H1 (cell line): ENCODE measurements at regions not wholly inside any gene's neighbourhood (a gene's known extent, or its start where the extent isn't known, plus 50 kb on each side); places are given as distances from the start of the nearest gene placed in this dataset.

Experiments used
- CTCF ChIA-PET: fragments of 300-600 bp; sonication (Branson Sonifier 250); formaldehyde crosslinking; loops from one replicate; lab custom pipeline; 2021; ENCODE audit not compliant: partially characterized antibody; lab: Charles Lee
- POLR2A ChIA-PET: fragments of 300-600 bp; sonication (Branson Sonifier 250); formaldehyde crosslinking; loops from one replicate; lab custom pipeline; 2021; ENCODE audit warnings: inconsistent platforms; ENCODE audit not compliant: partially characterized antibody; lab: Charles Lee
- DNase-seq, 2 experiments: peaks; one replicate each; pipeline versions ENCODE4 v3.0.0 to v3.0.0-alpha.2; 2010 to 2022; ENCODE audit warnings: low spot score in 2 of 2, low read depth in 1 of 2, mixed read lengths in 1 of 2
- FAIRE-seq: peaks from 2 replicates; lab custom pipeline; 2011; peaks lifted over from hg19 to GRCh38; lab: Jason Lieb, UNC
- H2AFZ ChIP-seq: 2 replicates; pipeline ENCODE4 v1.8.1; 2012; ENCODE audit warnings: low read length, inconsistent platforms
- H2AK5ac ChIP-seq: 2 replicates; pipeline ENCODE4 v1.6.1; 2013; ENCODE audit warnings: low read depth, low read length
- H2BK120ac ChIP-seq: replicated peaks from 2 replicates; pipeline ENCODE3; 2013; ENCODE audit warnings: low read depth, low read length, inconsistent platforms
- H2BK12ac ChIP-seq: 2 replicates; pipeline ENCODE4 v1.6.1; 2013; ENCODE audit warnings: low read depth, low read length
- H2BK15ac ChIP-seq: 2 replicates; pipeline ENCODE4 v1.6.1; 2013; ENCODE audit warnings: low read length
- H2BK20ac ChIP-seq: 2 replicates; pipeline ENCODE4 v1.6.1; 2013; ENCODE audit warnings: low read length
- H2BK5ac ChIP-seq: 2 replicates; pipeline ENCODE4 v1.6.1; 2013; ENCODE audit warnings: low read depth, low read length
- H3K14ac ChIP-seq: 2 replicates; pipeline ENCODE4 v1.6.1; 2013; ENCODE audit warnings: inconsistent platforms; ENCODE audit not compliant: insufficient read length
- H3K18ac ChIP-seq: 2 replicates; pipeline ENCODE4 v1.6.1; 2013; ENCODE audit warnings: low read length; ENCODE audit errors: extremely low read depth
- H3K23ac ChIP-seq: 2 replicates; pipeline ENCODE4 v1.6.1; 2013; ENCODE audit warnings: inconsistent platforms; ENCODE audit not compliant: insufficient read length
- H3K23me2 ChIP-seq: 2 replicates; pipeline ENCODE4 v1.6.1; 2013; ENCODE audit warnings: low read depth, low read length
- H3K27ac ChIP-seq: 2 replicates; pipeline ENCODE4 v1.6.1; 2011; ENCODE audit warnings: low read depth, low read length, inconsistent platforms
- H3K27me3 ChIP-seq, 4 experiments: replicated peaks in 1 of 4; 1 replicate in 1 of 4; 2 replicates in 3 of 4; pipeline versions ENCODE4 v1.6.1 to v1.8.1; 2011 to 2013; ENCODE audit warnings: low read length in 3 of 4, mild to moderate bottlenecking in 3 of 4, inconsistent platforms in 2 of 4, mixed read lengths in 2 of 4, moderate library complexity in 1 of 4; ENCODE audit not compliant: control insufficient read depth in 3 of 4, insufficient read depth in 3 of 4; ENCODE audit errors: extremely low read depth in 1 of 4
- H3K36me3 ChIP-seq, 4 experiments: 2 replicates each; pipeline versions ENCODE4 v1.6.1 to v1.8.1; 2011 to 2013; ENCODE audit warnings: mild to moderate bottlenecking in 4 of 4, low read length in 3 of 4, moderate library complexity in 2 of 4, control low read depth in 1 of 4, inconsistent platforms in 1 of 4; ENCODE audit not compliant: insufficient read depth in 4 of 4, control insufficient read depth in 2 of 4
- H3K4ac ChIP-seq: replicated peaks from 2 replicates; pipeline ENCODE3; 2013; ENCODE audit warnings: low read length, low read depth, mixed read lengths, inconsistent platforms; ENCODE audit not compliant: insufficient read length
- H3K4me1 ChIP-seq, 4 experiments: replicated peaks in 1 of 4; 1 replicate in 1 of 4; 2 replicates in 3 of 4; pipeline versions ENCODE4 v1.6.1 to v1.8.1; 2011 to 2013; ENCODE audit warnings: low read length in 3 of 4, inconsistent platforms in 2 of 4, mixed read lengths in 1 of 4; ENCODE audit not compliant: insufficient read depth in 4 of 4, control insufficient read depth in 3 of 4
- H3K4me2 ChIP-seq, 2 experiments: 2 replicates each; pipeline versions ENCODE4 v1.6.1 to v1.8.1; 2011 to 2013; ENCODE audit warnings: low read depth in 2 of 2, low read length in 2 of 2, control low read depth in 1 of 2, inconsistent platforms in 1 of 2, mild to moderate bottlenecking in 1 of 2; ENCODE audit not compliant: insufficient read depth in 1 of 2
- H3K4me3 ChIP-seq, 4 experiments: fragments of 200-600, 300-600 bp in 1 of 4; sonication (generic), shearing (Covaris generic), sonication (Bioruptor Twin) in 1 of 4; 2 replicates each; pipeline versions ENCODE4 v1.5.1 to v1.8.1; 2011 to 2016; ENCODE audit warnings: low read length in 4 of 4, low read depth in 3 of 4, control low read depth in 2 of 4, inconsistent platforms in 2 of 4, mild to moderate bottlenecking in 2 of 4, mixed read lengths in 1 of 4, moderate library complexity in 1 of 4; ENCODE audit not compliant: insufficient read depth in 2 of 4; ENCODE audit errors: extremely low read depth in 1 of 4
- H3K56ac ChIP-seq: replicated peaks from 2 replicates; pipeline ENCODE3; 2013; ENCODE audit warnings: low read depth, mild to moderate bottlenecking, mixed read lengths, low read length, inconsistent platforms; ENCODE audit not compliant: insufficient read length
- H3K79me1 ChIP-seq: 2 replicates; pipeline ENCODE4 v1.6.1; 2013; ENCODE audit warnings: low read depth, low read length, control low read depth
- H3K79me2 ChIP-seq, 2 experiments: 2 replicates each; pipeline versions ENCODE4 v1.6.1 to v1.8.1; 2012 to 2013; ENCODE audit warnings: low read length in 2 of 2, mild to moderate bottlenecking in 2 of 2, inconsistent platforms in 1 of 2; ENCODE audit not compliant: insufficient read depth in 2 of 2, control insufficient read depth in 1 of 2
- H3K9ac ChIP-seq, 4 experiments: replicated peaks in 1 of 4; 1 replicate in 1 of 4; 2 replicates in 3 of 4; pipeline versions ENCODE4 v1.6.1 to v1.8.1; 2011 to 2013; ENCODE audit warnings: low read depth in 3 of 4, low read length in 3 of 4, control low read depth in 2 of 4, mild to moderate bottlenecking in 2 of 4, moderate library complexity in 2 of 4, inconsistent platforms in 1 of 4; ENCODE audit errors: extremely low read depth in 1 of 4
- H3K9me3 ChIP-seq, 2 experiments: 2 replicates each; pipeline versions ENCODE4 v1.6.1 to v1.8.1; 2012 to 2013; ENCODE audit warnings: mild to moderate bottlenecking in 2 of 2, moderate library complexity in 2 of 2, control low read depth in 1 of 2, inconsistent platforms in 1 of 2, low read depth in 1 of 2, low read length in 1 of 2, mixed read lengths in 1 of 2; ENCODE audit not compliant: insufficient read depth in 2 of 2
- H4K20me1 ChIP-seq, 2 experiments: replicated peaks in 1 of 2; 2 replicates each; pipeline versions ENCODE3 to v1.8.1; 2011 to 2013; ENCODE audit warnings: inconsistent platforms in 2 of 2, low read length in 2 of 2, mild to moderate bottlenecking in 1 of 2; ENCODE audit not compliant: insufficient read depth in 2 of 2, control insufficient read depth in 1 of 2
- H4K5ac ChIP-seq: 2 replicates; pipeline ENCODE4 v1.6.1; 2013; ENCODE audit warnings: low read length, low read depth, mixed read lengths, inconsistent platforms; ENCODE audit not compliant: insufficient read length
- H4K8ac ChIP-seq: 2 replicates; pipeline ENCODE4 v1.8.0; 2013; ENCODE audit warnings: mild to moderate bottlenecking, moderate library complexity, low read length, inconsistent platforms; ENCODE audit not compliant: insufficient read depth; ENCODE audit errors: extremely low read depth
- H4K91ac ChIP-seq: replicated peaks from 2 replicates; pipeline ENCODE3; 2013; ENCODE audit warnings: low read length, mixed read lengths, inconsistent platforms; ENCODE audit not compliant: insufficient read length
- BACH1 ChIP-seq: IDR thresholded peaks from 2 replicates; pipeline ENCODE4 v1.6.1; 2012; ENCODE audit warnings: low read length, improper control_type of control experiment
- BRCA1 ChIP-seq: IDR thresholded peaks from 2 replicates; pipeline ENCODE4 v1.6.1; 2012; ENCODE audit warnings: low read depth, low read length, improper control_type of control experiment
- CBX8 ChIP-seq: fragments of 300-800, 300-1000 bp; sonication (generic); IDR thresholded peaks from 2 replicates; pipeline ENCODE4 v1.7.1; 2016; ENCODE audit warnings: low read depth, low read length, borderline replicate concordance
- CHD1 ChIP-seq: IDR thresholded peaks from 2 replicates; pipeline ENCODE4 v1.6.1; 2012; ENCODE audit warnings: low read depth, low read length, improper control_type of control experiment
- FOSL1 ChIP-seq: IDR thresholded peaks from 2 replicates; pipeline ENCODE4 v1.6.1; 2011; ENCODE audit warnings: mild to moderate bottlenecking, low read depth, low read length, moderate library complexity; ENCODE audit not compliant: insufficient read depth
- KDM4A ChIP-seq: IDR thresholded peaks from one replicate; pipeline ENCODE4 v1.7.1; 2012; ENCODE audit warnings: low read depth, mild to moderate bottlenecking, moderate library complexity, low read length, inconsistent platforms; ENCODE audit not compliant: severe bottlenecking
- KDM5A ChIP-seq: fragments of 200-600 bp; IDR thresholded peaks from 2 replicates; pipeline ENCODE4 v1.7.1; 2012; ENCODE audit warnings: mild to moderate bottlenecking, low read length, inconsistent platforms, mixed read lengths
- RAD21 ChIP-seq, 2 experiments: IDR thresholded peaks in 1 of 2; conservative IDR thresholded peaks in 1 of 2; 2 replicates each; pipeline ENCODE4 v1.6.1; 2011; ENCODE audit warnings: low read depth in 2 of 2, low read length in 2 of 2, improper control_type of control experiment in 1 of 2, inconsistent platforms in 1 of 2, mild to moderate bottlenecking in 1 of 2, moderate library complexity in 1 of 2
- SIRT6 ChIP-seq: IDR thresholded peaks from one replicate; pipeline ENCODE4 v1.7.1; 2012; ENCODE audit warnings: low read length, inconsistent platforms
- SUZ12 ChIP-seq: fragments of 200-600 bp; sonication (generic); IDR thresholded peaks from 2 replicates; pipeline ENCODE4 v1.6.1; 2012; ENCODE audit warnings: mild to moderate bottlenecking, inconsistent platforms, low read length, moderate library complexity, mixed read lengths
- TBP ChIP-seq: IDR thresholded peaks from 2 replicates; pipeline ENCODE4 v1.6.1; 2011; ENCODE audit warnings: low read depth, low read length, improper control_type of control experiment
- ZNF274 ChIP-seq: IDR thresholded peaks from 2 replicates; pipeline ENCODE4 v1.7.0; 2012; ENCODE audit warnings: low read length, borderline replicate concordance; ENCODE audit errors: extremely low read depth
- WGBS, 2 experiments: shearing (Covaris generic) in 1 of 2; methylation state at CpG; one replicate each; pipeline versions ENCODE4 v1.1.6 to v1.1.7; 2013 to 2015; ENCODE audit warnings: low lambda C conversion rate in 2 of 2, mixed read lengths in 2 of 2, inconsistent platforms in 1 of 2, low coverage in 1 of 2, missing lambda C conversion rate in 1 of 2; ENCODE audit not compliant: insufficient replicate concordance in 2 of 2, insufficient coverage in 1 of 2, insufficient read length in 1 of 2; ENCODE audit errors: extremely low coverage in 1 of 2, missing lambda C conversion rate in 1 of 2; 5-methylcytosine and 5-hydroxymethylcytosine counted together
- TF ChIP-seq, protein P1 (sequence below), 3 experiments: IDR thresholded peaks; 1 replicate in 2 of 3; 2 replicates in 1 of 3; pipeline versions ENCODE4 v1.5.1 to v1.6.1; 2011; ENCODE audit warnings: low read length in 3 of 3, mild to moderate bottlenecking in 3 of 3, inconsistent platforms in 2 of 3, low read depth in 1 of 3, moderate library complexity in 1 of 3; ENCODE audit not compliant: insufficient read depth in 1 of 3; ENCODE audit errors: control extremely low read depth in 1 of 3

DNA sequence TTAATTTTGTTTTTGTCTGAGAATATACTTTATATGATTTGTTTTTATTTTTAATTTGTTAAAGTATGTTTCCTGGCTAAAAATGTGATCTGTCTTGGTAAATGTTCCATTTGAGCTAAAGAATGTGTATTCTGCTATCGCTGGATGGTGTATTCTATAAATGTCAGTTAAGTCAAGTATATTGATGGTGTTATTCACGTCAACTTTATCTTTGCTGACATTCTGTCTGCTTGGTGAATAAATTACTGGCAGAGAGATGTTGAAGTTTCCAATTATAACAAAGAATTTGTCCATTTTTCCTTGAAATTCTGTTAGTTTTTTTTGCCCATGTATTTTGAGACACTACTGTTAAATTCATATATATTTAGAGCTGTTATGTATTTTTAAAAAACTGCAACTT, 1131.8 kb upstream of the GJE1 start:
- H3K4me1 ChIP-seq, result no peaks in the 10 kb centered on the region
- no peak overlapping the region for H2BK5ac ChIP-seq
- 89% methylated on average over 2 of the region's 2 CpGs; no CpG with 5 or more reads in 1 of the 2 experiments for WGBS, 2 experiments
- no peaks in the 10 kb centered on the region for H3K23me2 ChIP-seq
- no peaks in the 10 kb centered on the region for H4K20me1 ChIP-seq
- H2BK12ac ChIP-seq, result no peak overlapping the region
- no peak overlapping the region for H2BK120ac ChIP-seq
- H3K14ac ChIP-seq, result no peak overlapping the region
- H3K4me2 ChIP-seq, result no peak overlapping the region
- CTCF ChIA-PET, result no interaction called here
- no peak overlapping the region for H4K5ac ChIP-seq
- H3K79me1 ChIP-seq, result no peaks in the 10 kb centered on the region
- H3K27me3 ChIP-seq, result no peaks in the 10 kb centered on the region
- H4K91ac ChIP-seq, result no peak overlapping the region
- no peak for TF ChIP-seq TBP
- TF ChIP-seq KDM4A, result no peak
- no peak for TF ChIP-seq BRCA1
- no peak for TF ChIP-seq CBX8
- TF ChIP-seq RAD21 (IDR thresholded peaks at IDR 0.05 in 1 of 2, conservative IDR thresholded peaks at IDR 0.05 in 1 of 2; ENCODE audit: low read depth in 2 of 2, low read length in 2 of 2), result no peak
- no peak for TF ChIP-seq BACH1
- no peak for TF ChIP-seq FOSL1
- TF ChIP-seq CHD1, result no peak
- TF ChIP-seq SUZ12, result no peak
- no peak for TF ChIP-seq KDM5A
- TF ChIP-seq, protein P1, sequence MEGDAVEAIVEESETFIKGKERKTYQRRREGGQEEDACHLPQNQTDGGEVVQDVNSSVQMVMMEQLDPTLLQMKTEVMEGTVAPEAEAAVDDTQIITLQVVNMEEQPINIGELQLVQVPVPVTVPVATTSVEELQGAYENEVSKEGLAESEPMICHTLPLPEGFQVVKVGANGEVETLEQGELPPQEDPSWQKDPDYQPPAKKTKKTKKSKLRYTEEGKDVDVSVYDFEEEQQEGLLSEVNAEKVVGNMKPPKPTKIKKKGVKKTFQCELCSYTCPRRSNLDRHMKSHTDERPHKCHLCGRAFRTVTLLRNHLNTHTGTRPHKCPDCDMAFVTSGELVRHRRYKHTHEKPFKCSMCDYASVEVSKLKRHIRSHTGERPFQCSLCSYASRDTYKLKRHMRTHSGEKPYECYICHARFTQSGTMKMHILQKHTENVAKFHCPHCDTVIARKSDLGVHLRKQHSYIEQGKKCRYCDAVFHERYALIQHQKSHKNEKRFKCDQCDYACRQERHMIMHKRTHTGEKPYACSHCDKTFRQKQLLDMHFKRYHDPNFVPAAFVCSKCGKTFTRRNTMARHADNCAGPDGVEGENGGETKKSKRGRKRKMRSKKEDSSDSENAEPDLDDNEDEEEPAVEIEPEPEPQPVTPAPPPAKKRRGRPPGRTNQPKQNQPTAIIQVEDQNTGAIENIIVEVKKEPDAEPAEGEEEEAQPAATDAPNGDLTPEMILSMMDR (IDR thresholded peaks at IDR 0.05; ENCODE audit: control extremely low read depth in 1 of 3, insufficient read depth in 1 of 3, low read depth in 1 of 3, low read length in 3 of 3), result no peak
- TF ChIP-seq SIRT6, result no peak
- no peak for TF ChIP-seq ZNF274
- TF ChIP-seq, all 59 proteins: peak for 0
- no peak overlapping the region for H4K8ac ChIP-seq
- H3K56ac ChIP-seq, result no peak overlapping the region
- H3K9ac ChIP-seq, result no peak overlapping the region
- H3K23ac ChIP-seq, result no peak overlapping the region
- POLR2A ChIA-PET, result no interaction called here
- H3K79me2 ChIP-seq, result no peaks in the 10 kb centered on the region
- H2BK20ac ChIP-seq, result no peak overlapping the region
- H3K18ac ChIP-seq, result no peak overlapping the region
- H2BK15ac ChIP-seq, result no peak overlapping the region
- no peak overlapping the region for H3K4ac ChIP-seq
- H3K27ac ChIP-seq, result no peak overlapping the region
- H3K36me3 ChIP-seq, result no peaks in the 10 kb centered on the region
- no peak overlapping the region for H2AFZ ChIP-seq
- no peaks in the 10 kb centered on the region for H3K9me3 ChIP-seq
- H3K4me3 ChIP-seq, result no peak overlapping the region
- DNase-seq (no peak), FAIRE-seq (no peak)
- H2AK5ac ChIP-seq, result no peak overlapping the region
